HG03135 (cell line): ENCODE measurements at regions not wholly inside any gene's neighbourhood (a gene's known extent, or its start where the extent isn't known, plus 50 kb on each side); places are given as distances from the start of the nearest gene placed in this dataset.

ENCODE experiments used
- ATAC-seq: cut with Tn5 transposase; IDR thresholded peaks from one replicate; pipeline ENCODE4 v1.9.1; 2021; ENCODE audit warnings: mild to moderate bottlenecking, moderate library complexity; ENCODE audit not compliant: unreplicated experiment

- ATAC-seq = no peak
Observed at GRCh38 chr1:88089961-88090360, 594.1 kb upstream of the PKN2 start.

- no peak for ATAC-seq
Observed at GRCh38 chr1:88098881-88099280, 585.2 kb upstream of the PKN2 start.

GRCh38 chr1:88101041-88101440 is 583.0 kb upstream of the PKN2 start:
- ATAC-seq = no peak

- ATAC-seq = no peak
Observed at GRCh38 chr1:88104236-88104635, 579.8 kb upstream of the PKN2 start.

- ATAC-seq = no peak
Observed at GRCh38 chr1:88104886-88105285, 579.2 kb upstream of the PKN2 start.

- no peak for ATAC-seq
Observed at GRCh38 chr1:88111816-88112215, 572.3 kb upstream of the PKN2 start.

- ATAC-seq = no peak
Observed at GRCh38 chr1:88117597-88117996, 566.5 kb upstream of the PKN2 start.

GRCh38 chr1:88118176-88118845 is 565.8 kb upstream of the PKN2 start:
- ATAC-seq = no peak

GRCh38 chr1:88124614-88125013 is 559.5 kb upstream of the PKN2 start:
- ATAC-seq = no peak

GRCh38 chr1:88126467-88126866 is 557.6 kb upstream of the PKN2 start:
- ATAC-seq = no peak

GRCh38 chr1:88133991-88134390 is 550.1 kb upstream of the PKN2 start:
- ATAC-seq = no peak

- no peak for ATAC-seq
Observed at GRCh38 chr1:88134983-88135921, 548.8 kb upstream of the PKN2 start.

- ATAC-seq = no peak
Observed at GRCh38 chr1:88139633-88140032, 544.4 kb upstream of the PKN2 start.

- ATAC-seq = no peak
Observed at GRCh38 chr1:88140325-88140724, 543.7 kb upstream of the PKN2 start.

GRCh38 chr1:88141499-88142074 is 542.5 kb upstream of the PKN2 start:
- ATAC-seq = no peak

GRCh38 chr1:88145752-88146151 is 538.3 kb upstream of the PKN2 start:
- no peak for ATAC-seq

- no peak for ATAC-seq
Observed at GRCh38 chr1:88149686-88150085, 534.4 kb upstream of the PKN2 start.

GRCh38 chr1:88150330-88150729 is 533.7 kb upstream of the PKN2 start:
- ATAC-seq = no peak

GRCh38 chr1:88163187-88163586 is 520.9 kb upstream of the PKN2 start:
- no peak for ATAC-seq

- ATAC-seq = no peak
Observed at GRCh38 chr1:88168126-88168525, 515.9 kb upstream of the PKN2 start.

GRCh38 chr1:88169139-88169538 is 514.9 kb upstream of the PKN2 start:
- no peak for ATAC-seq

GRCh38 chr1:88169939-88170338 is 514.1 kb upstream of the PKN2 start:
- no peak for ATAC-seq
